HEK293 (cell line): ENCODE measurements at regions not wholly inside any gene's neighbourhood (a gene's known extent, or its start where the extent isn't known, plus 50 kb on each side); places are given as distances from the start of the nearest gene placed in this dataset.

ENCODE experiments used
- CTCF ChIP-seq: fragments of 450-650 bp; formaldehyde crosslinking; IDR thresholded peaks from 2 replicates; pipeline ENCODE4 v1.5.1; 2016; ENCODE audit warnings: missing biosample characterization, missing genetic modification characterization
- HOXA7 ChIP-seq: sonication (generic); formaldehyde crosslinking; IDR thresholded peaks from 2 replicates; pipeline ENCODE4 v1.8.1; 2022; ENCODE audit warnings: missing genetic modification reagents, borderline replicate concordance
- ZNF335 ChIP-seq: fragments of 450-650 bp; formaldehyde crosslinking; conservative IDR thresholded peaks from 2 replicates; pipeline ENCODE4 v1.5.1; 2016; ENCODE audit warnings: missing biosample characterization, missing genetic modification characterization

GRCh38 chr17:12389421-12389820 lies 276.3 kb upstream of the MYOCD start:
- TF ChIP-seq ZNF335 (tag by site-specific recombination) (no peak), CTCF (tag by site-specific recombination) (no peak), HOXA7 (CRISPR knock-in tag) (no peak)
